MV-4-11 (cell line): ENCODE measurements at regions not wholly inside any gene's neighbourhood (a gene's known extent, or its start where the extent isn't known, plus 50 kb on each side); places are given as distances from the start of the nearest gene placed in this dataset.
"Not testable (repeated sequence)": the region's sequence is repeated elsewhere in the genome, so short reads cannot be mapped to it uniquely, and the experiment has no call there.

Experiments used
- DNase-seq: peaks from one replicate; lab custom pipeline; 2025; lab: John Stamatoyannopoulos, UW

DNA sequence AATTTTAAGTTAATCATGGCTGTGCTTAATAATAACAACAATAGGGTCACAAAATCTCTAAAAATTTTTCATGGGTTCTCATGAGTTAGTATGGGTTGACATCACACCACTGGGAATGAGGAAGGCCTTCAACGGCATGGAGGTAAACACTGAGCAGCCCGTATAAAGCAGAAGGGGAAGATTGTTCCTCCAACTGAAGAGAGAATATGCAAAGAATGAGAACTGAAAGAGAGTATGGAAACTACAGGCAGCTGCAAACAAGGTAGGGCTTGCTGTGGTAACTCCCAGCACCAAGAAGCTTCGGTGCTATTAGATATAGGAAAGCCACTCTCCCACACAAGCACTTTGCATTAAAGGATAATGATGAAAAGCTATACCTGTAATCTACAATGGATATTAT, 1242.3 kb upstream of the CELF4 start:
- peak; percentile 5 for DNase-seq

DNA sequence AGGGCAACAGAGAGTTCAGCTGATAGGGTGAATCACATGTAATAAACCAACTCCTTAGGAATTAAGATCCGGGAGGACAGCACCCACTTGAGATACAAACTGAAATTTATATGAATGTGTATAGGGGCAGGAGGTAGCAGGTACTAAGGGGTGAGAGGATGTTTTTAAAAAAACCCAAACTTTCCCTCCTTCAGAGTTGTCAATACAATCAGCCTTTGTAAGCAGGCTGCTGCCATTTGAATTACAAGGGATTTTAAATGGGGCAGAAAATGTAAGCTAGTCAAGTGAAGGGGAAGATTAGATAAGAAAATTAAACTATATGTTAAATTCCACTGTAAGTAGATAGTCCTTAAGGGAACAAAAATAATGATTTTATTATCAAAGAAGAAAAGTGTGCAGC, 1239.7 kb upstream of the CELF4 start:
- no peak for DNase-seq

DNA sequence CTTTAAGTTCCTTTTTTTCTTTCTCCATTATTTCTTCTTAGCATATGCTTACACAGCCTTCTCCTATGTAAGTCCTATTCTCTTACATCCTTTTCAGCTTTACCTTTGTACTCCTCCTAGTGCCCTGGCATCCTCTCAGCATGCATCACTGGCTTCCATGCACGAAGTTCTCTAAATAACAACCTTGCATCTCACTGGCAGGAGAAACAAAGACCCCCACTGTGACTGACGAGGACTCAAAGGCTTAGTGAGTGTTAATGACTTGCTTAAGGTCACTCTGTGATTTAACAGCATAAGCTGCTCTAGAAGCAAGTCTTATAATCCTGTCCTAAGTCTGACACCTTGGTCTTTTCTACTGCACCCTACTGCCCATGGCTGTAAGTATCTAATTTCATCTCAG, 1236.0 kb upstream of the CELF4 start:
- DNase-seq: no peak

DNA sequence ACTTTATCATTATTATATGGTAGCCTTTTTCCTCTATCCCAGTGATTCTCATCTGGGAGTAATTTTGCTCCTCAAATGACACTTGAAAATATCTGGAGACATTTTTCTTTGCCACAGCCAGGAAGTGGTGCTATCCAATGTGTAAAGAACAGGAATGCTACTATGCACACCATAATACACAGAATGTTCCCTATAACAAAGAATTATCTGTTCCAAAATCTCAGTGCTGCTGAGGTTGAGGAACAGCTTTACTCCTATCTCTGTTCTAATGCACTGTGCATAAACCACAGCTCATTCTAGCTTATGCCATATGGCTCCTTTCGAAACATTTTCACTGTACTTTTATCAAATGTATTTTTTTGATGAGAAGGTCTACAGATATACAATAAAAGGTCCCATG, 1231.2 kb upstream of the CELF4 start:
- no peak for DNase-seq

DNA sequence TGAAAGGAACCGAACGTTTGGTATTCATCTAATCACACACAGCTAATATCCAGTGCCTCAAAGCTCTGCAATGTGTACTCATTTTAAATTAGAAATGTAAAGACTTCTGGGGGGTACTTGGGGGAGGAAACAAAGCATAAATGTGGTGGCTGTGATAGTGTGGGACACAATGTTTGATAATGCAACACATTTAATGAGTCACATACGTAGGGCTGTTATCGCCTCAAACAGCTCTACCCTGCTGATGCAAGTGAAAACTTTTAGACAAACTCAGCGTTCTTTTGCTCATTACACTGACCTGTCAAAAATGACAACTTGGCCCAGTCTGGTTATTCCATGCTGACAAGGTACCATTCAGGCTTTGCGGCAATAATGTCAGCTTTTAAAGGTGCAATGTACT, 1227.1 kb upstream of the CELF4 start:
- DNase-seq: no peak

DNA sequence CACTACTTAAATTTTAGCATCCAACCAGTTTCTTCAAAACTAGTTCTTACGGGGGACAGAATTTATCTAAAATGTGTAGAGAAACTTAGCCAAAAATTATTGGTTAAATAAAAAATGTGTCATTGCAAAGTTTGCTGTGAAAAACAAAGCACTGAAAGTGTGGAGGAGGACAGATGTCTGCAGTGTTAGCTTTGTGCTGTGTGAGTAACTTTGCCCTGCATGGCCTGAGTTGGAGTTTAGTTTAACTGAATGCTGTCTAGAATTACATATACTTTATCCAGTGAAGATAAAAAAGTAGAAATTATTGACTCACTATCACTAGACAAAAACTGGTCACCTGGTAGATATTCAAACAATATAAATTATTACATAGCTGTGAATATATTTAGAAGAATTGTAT, 1225.2 kb upstream of the CELF4 start:
- no peak for DNase-seq

DNA sequence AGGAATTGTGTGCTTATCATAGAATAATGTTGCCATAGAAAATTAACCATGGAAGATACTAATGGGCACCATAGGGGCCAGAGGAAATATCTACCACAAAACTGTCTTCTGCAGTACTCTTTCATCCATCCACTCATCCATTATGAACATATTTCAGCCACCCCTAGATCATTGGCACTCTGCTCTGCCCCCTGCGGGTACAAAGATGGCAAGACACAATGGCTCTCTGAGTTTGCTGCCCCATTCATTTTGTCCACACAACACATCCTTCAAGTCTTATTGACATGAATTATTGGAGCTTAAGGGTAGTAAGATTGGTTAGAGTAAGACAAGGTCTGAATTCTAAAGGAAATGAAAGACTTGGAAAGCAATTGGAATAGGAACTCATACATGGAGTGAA, 1224.7 kb upstream of the CELF4 start:
- DNase-seq: no peak

DNA sequence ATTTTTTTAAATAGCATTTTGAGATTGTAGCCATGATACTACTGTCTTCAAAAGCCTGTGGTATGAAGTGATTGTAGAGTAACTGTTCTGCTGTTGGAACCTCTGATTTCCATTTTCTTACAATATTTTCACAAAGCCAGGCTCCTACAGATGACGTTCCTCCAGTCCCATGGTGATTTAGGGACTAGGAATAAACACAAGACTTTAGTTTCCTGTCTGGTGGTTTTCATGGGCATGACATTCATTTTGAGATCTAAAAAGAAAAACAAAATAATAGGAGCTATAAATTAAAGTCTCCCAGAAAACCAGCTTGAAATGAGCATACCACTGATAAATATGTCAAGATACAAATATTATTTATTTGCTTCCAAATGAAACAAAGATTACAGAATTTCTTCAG, 1223.5 kb upstream of the CELF4 start:
- DNase-seq: no peak

DNA sequence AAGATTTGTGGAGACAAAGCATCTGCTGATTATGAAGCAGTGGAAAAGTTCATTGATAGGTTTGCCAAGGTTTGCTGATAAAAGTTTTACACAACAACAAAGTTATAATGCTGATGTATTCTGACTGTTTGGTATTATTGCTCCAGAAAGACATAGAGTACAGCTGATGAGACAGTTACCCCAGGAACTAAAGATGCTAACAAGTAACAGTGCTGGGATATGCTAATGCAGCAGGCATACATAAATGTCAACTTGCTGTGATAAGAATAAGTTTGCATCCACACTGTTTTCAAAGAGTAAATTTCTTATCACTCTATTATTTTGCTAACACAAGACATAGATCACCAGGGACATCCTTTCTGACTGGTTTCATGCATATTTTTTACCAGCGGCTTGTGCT, 1221.3 kb upstream of the CELF4 start:
- DNase-seq: no peak

DNA sequence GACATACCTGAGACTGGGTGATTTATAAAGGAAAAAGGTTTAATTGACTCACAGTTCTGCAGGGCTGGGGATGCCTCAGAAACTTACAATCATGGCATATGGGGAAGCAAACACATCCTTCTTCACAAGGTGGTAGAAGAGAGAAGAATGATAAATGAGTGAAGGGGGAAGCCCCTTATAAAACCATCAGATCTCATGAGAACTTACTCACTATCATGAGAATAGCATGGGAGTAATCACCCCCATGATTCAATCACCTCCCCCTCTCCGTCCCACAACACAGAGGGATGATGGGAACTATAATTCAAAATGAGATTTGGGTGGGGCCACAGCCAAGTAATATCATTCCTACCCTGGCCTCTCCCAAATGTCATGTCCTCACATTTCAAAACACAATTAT, 1206.0 kb upstream of the CELF4 start:
- DNase-seq: not testable (repeated sequence)

DNA sequence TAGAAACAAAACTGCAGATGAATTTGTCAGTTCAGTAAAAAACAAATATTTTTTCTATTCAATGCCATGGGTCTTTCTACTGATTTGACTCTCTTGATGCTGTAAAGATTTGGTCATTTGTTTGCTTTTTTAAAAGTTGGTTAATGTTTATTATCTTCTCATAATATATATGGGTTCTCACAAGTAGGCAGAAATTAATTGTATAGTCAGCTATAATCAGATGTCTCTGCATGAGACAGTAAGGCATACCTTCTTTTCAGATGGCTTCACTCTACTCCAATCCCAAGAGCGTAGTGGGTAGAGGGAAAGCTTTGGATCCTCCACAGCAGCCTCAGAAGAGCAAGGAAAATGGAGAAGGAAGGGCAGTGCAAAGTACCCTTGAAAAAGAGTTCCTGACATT, 1202.9 kb upstream of the CELF4 start:
- DNase-seq: no peak

DNA sequence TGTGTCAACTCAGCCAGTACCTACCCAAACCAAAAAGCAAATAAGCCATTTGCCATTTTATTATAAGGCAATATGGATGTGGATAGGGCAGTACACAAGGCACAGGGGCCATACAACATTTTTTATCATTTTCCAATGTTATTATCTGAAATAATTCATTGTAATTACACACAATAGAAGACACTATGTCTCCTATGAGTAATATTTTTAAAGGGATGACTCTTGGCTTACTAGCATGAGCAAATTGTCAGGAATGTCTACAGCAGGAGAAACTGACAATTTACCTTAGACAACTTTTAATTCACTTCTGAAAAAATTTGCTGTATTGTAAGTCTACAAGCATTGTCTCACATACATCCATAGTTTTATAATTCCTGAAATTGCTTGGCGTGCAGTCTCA, 1193.9 kb upstream of the CELF4 start:
- no peak for DNase-seq

DNA sequence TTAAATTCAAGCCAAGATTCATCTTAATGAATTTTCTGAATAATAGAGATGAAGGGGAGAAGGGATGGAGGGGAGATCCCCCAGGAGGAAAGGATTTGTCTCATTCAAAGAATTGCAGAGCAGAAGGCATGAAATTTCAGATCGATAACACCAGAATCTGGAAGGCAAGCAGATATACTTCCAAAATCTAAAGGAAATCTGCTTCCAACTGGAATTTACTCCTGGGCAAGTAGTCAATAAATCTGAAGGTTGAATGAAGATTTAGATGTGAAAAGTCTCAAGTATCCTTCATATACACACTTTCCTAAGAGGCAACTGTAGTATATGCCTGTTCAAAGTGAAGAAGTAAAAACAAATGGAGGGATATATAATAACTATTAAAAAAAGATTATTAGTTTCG, 1190.8 kb upstream of the CELF4 start:
- no peak for DNase-seq

DNA sequence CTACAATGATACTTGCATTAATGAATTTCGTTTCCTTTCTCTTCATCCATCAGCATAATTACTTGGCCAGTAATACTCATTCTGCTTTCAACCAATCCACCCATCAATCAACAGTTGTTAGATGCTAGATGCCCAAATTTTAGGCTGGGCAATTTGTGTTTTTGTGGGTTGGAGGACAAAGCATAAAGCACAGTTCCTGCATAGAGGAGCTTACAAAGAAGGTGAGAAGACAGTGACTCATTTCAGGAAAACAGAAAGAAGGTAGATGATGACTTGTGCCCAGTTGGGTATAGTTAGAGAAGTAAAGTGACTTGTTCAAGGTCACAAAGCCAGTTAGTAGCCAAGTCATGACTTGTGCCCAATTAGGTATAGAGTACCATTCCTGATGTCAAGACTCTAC, 1186.8 kb upstream of the CELF4 start:
- DNase-seq: no peak

DNA sequence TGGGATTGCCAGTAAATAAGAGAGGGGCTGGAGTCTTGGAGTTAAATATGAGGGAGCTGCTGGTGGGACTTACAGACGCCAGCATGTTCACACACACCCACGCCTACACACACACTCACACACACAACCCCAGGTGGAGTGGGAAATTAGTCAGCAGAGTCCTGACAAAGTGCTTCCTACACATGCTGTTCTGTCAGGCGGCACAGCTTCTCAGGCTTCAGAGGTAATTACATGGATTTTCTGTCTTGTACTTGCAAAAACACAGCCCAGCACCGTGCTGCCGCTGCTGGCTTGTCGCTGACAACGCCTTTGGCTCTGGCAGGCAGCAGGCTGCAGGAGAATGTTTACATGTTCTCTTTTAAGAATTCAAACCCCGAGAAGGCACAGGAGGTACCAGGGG, 1186.3 kb upstream of the CELF4 start:
- DNase-seq: no peak

DNA sequence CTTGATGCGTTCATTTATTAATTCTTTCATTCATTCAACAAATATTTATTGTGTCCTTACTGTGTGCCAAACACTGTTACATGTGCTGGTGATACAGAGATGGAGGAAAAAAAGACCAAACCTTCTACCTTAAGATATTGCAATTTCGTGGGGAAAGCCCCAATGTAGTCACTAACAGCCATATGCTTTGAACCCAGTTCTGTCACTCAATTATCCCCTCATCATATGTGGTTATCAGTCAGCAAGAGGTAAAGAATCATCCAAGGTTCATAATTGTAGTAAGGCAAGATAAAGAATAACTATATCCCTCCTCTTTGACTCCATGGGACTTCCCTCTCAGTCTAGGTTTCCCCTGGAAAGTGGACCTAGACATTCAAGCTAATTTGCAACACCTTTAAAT, 1185.6 kb upstream of the CELF4 start:
- DNase-seq: no peak

DNA sequence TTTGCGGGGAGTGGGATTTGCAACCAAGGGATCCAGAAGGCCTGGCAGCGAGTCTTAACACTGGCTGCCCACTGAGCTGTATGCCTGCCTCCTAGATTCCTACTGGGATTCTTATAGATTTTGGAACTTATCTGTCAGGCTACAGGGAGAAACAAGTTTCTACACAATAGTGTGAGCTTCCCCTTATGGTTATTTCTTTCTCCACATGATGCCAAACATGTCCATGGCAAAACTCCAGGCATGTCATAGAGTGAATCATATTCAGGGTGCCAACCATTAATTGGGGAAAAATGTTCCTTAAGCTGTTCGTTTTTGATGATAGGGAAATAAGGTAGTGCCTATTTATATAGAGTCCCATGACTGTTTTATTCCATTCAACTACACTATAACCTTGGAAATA, 1185.2 kb upstream of the CELF4 start:
- no peak for DNase-seq

DNA sequence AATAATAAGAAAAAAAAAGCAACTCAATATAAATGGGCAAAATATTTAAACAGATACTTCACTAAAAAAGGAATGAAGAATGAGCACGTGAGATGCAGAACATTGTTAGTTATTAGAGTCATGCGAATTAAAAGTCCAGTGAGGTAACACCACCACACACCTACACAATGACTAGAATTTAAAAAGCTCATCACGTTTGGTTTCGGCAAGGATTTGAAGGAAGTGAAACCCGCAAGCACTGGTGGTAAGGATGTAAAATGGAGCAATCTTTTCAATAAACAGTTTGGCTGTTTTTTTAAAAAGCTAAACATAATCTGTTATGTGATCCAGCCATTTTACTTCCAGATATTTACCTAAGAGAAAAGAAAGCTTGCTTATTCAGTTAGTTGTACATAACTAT, 1181.6 kb upstream of the CELF4 start:
- peak; percentile 41 for DNase-seq

DNA sequence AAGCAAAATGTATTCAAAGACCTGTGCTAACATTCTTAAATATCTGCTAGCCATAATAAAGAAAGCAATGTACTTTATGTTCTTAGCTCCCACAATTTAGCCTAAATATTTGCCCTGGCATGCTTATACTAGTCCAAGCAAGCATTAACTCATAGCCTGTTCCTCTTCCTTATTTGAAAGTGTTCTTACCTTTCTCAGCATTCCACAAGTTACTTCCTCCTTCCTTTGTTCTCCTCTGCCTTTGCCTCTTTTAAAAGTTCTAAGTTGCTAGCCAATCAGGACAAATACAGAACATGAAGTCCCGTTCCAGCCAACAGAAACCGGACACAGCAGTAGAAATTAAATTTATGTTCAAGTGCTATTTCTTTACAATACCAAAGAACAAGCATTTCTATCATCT, 1154.6 kb upstream of the CELF4 start:
- not testable (repeated sequence) for DNase-seq

DNA sequence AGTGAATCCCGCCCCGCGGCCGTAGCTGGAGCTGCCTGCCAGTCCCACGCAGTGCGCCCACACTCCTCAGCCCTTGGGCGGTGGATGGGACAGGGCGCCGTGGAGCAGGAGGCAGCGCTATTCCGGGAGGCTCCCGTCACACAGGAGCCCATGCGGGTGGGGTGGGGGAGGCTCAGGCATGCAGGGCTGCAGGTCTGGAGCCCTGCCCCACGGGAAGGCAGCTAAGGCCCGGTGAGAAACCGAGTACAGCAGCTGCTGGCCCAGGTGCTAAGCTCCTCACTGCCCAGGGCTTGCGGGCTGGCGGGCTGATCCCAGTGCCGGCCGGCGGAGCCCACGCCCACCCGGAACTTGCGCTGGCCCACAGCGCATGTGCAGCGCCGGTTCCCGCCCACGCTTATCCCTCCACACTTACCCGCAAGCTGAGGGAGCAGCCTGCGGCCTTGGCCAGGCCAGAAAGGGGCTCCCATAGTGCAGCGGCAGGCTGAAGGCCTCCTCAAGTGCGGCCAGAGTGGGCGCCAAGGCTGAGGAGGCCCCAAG, 1152.8 kb upstream of the CELF4 start:
- no peak for DNase-seq

DNA sequence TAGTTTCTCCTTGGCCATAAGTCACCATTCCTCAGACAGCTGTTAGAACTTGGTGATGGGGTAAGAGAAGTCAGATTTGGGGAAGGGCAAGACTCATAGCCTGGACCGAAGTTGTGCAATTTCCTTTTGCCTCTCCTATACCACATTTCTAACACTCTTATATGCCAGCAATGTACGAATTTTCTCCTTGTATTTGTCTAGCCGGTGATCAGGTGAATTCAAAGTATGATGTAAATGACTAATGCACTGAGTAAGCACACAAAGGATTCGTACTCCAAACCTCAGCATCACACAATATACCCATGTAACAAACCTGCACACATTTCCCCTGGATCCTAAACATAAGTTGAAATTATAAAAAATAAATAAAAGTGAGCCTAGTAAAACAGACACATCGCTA, 1143.5 kb upstream of the CELF4 start:
- no peak for DNase-seq

DNA sequence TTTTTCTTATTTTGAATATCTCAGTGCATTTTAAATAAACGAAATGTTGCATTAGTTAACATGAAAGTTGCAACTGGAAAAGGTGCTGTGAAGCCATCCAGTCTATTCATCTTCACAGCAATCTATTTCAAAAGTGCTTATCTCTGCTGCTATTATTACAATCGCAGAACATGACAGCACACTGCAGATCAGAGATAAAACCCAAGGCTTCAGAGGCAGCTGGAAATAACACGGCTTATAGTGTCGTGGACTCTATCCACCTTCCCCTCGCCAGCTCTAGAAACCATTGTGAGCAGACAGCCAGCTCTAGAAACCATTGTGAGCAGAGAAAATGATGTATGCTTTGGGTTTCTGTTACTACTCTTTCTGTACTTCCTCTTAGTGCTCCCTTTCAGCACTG, 1140.8 kb upstream of the CELF4 start:
- no peak for DNase-seq

DNA sequence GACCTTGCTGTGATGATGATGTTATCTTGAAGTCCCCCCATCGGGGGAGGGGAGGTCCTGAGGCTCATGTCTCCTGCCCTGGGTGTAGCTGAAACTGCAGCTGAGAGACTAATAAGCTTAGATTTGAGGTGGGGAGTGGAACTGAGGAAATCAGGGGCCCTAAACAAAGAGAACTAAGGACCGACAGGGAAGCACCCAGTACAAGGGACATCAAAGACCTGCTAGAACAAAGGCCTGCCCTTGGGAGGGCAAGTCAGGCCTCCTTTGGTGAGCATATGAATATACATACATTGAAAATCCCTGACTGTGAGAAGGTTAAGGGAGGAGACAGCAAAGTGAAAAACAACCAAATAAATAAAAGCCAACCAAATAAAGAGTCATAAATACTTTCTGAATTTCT, 1132.5 kb upstream of the CELF4 start:
- DNase-seq: no peak

DNA sequence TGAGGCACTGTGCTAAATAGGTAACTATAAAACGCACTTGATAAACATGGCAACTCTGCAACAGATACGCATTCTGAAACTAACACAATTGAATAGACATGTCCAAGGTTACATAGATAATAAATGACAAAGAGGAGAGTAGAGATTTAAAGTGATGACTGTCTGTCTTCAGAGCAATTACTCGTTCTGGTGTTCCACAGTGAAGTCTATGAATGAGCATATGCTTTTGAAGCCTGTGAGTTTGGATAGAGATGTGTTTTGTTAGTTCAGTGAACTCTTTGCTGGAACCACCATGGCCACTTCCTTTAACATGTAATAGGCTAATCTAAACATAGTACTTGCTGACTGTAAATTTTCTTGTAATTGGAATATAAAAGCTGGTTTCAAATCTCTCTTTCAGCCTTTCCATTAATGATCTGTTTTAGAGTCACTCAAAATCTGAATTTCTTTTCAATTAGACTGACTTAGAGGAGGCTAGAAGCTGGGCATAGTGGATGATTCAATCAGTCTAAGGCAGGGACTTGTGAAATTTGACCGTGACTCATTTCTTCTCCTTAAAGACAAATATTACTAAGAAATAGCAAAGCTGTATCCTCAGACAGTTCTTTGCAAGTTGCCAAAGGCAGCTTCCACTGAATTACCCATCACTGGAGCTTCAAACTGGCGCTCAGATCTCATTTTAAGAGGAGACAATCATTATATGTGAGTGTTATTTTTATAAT, 1130.1 kb upstream of the CELF4 start:
- no peak for DNase-seq
